ENCODE measurements at regions not wholly inside any gene's neighbourhood (a gene's known extent, or its start where the extent isn't known, plus 50 kb on each side); places are given as distances from the start of the nearest gene placed in this dataset.

- Histone ChIP-seq H3K4me1 (ENCODE audit: control insufficient read depth in 1 of 2, low read depth in 2 of 2) (no peaks in the 10 kb centered on the region), H3K9me3 (no peaks in the 10 kb centered on the region)
These were observed 92.5 kb downstream of the MSX2 start for GRCh38 chr5:174816858-174817257.

GRCh38 chr5:174811438-174811837 lies 87.1 kb downstream of the MSX2 start:
- H3K4me1 ChIP-seq (ENCODE audit: control insufficient read depth in 1 of 2, low read depth in 2 of 2), result no peaks in the 10 kb centered on the region
- H3K27me3 ChIP-seq (replicated peaks; ENCODE audit: insufficient read depth), result no peaks in the 10 kb centered on the region
- H3K36me3 ChIP-seq, result no peaks in the 10 kb centered on the region
- no peak overlapping the region for H3K27ac ChIP-seq
- DNase-seq (ENCODE audit: low spot score) (no peak), ATAC-seq (ENCODE audit: insufficient number of reproducible peaks, low FRiP score, low read depth) (no peak)
- H3K9me3 ChIP-seq, result no peaks in the 10 kb centered on the region
- no peak overlapping the region for H3K4me3 ChIP-seq
- TF ChIP-seq CTCF (IDR thresholded peaks at IDR 0.05), result no peak

More at GRCh38 chr5:174816858-174817257, 92.5 kb downstream of the MSX2 start:
- Histone ChIP-seq H3K36me3 (no peaks in the 10 kb centered on the region), H3K4me3 (no peak overlapping the region), H3K27me3 (replicated peaks; ENCODE audit: insufficient read depth) (no peaks in the 10 kb centered on the region), H3K27ac (no peak overlapping the region)
- DNase-seq (ENCODE audit: low spot score) (no peak), ATAC-seq (ENCODE audit: insufficient number of reproducible peaks, low FRiP score, low read depth) (no peak)
- TF ChIP-seq CTCF (IDR thresholded peaks at IDR 0.05), result no peak

GRCh38 chr5:174810796-174811195 lies 86.4 kb downstream of the MSX2 start:
- Histone ChIP-seq H3K27ac (no peak overlapping the region), H3K4me3 (no peak overlapping the region), H3K9me3 (no peaks in the 10 kb centered on the region), H3K36me3 (no peaks in the 10 kb centered on the region), H3K4me1 (ENCODE audit: control insufficient read depth in 1 of 2, low read depth in 2 of 2) (no peaks in the 10 kb centered on the region), H3K27me3 (replicated peaks; ENCODE audit: insufficient read depth) (no peaks in the 10 kb centered on the region)
- TF ChIP-seq CTCF (IDR thresholded peaks at IDR 0.05), result no peak
- no peak for DNase-seq (ENCODE audit: low spot score)
- no peak for ATAC-seq (ENCODE audit: insufficient number of reproducible peaks, low FRiP score, low read depth)

- H3K27ac ChIP-seq, result no peak overlapping the region
- TF ChIP-seq CTCF (IDR thresholded peaks at IDR 0.05), result no peak
- ATAC-seq (ENCODE audit: insufficient number of reproducible peaks, low FRiP score, low read depth), result no peak
These were observed 83.1 kb downstream of the MSX2 start for GRCh38 chr5:174807471-174807870.

GRCh38 chr5:174806729-174807128 lies 82.3 kb downstream of the MSX2 start:
- ATAC-seq (ENCODE audit: insufficient number of reproducible peaks, low FRiP score, low read depth) (no peak), DNase-seq (ENCODE audit: low spot score) (no peak)
- Histone ChIP-seq H3K4me1 (ENCODE audit: control insufficient read depth in 1 of 2, low read depth in 2 of 2) (no peaks in the 10 kb centered on the region), H3K36me3 (no peaks in the 10 kb centered on the region), H3K9me3 (peaks cover 4% of the 10 kb centered on the region), H3K4me3 (no peak overlapping the region), H3K27ac (no peak overlapping the region), H3K27me3 (replicated peaks; ENCODE audit: insufficient read depth) (no peaks in the 10 kb centered on the region)
- no peak for TF ChIP-seq CTCF (IDR thresholded peaks at IDR 0.05)

More at GRCh38 chr5:174807471-174807870, 83.1 kb downstream of the MSX2 start:
- Histone ChIP-seq H3K4me3 (no peak overlapping the region), H3K36me3 (no peaks in the 10 kb centered on the region), H3K4me1 (ENCODE audit: control insufficient read depth in 1 of 2, low read depth in 2 of 2) (no peaks in the 10 kb centered on the region), H3K27me3 (replicated peaks; ENCODE audit: insufficient read depth) (no peaks in the 10 kb centered on the region), H3K9me3 (peaks cover 4% of the 10 kb centered on the region)
- no peak for DNase-seq (ENCODE audit: low spot score)

All from thoracic aorta (tissue), 2 donors.